Right ventricle myocardium inferior (tissue), 1 donor: ENCODE measurements at regions not wholly inside any gene's neighbourhood (a gene's known extent, or its start where the extent isn't known, plus 50 kb on each side); places are given as distances from the start of the nearest gene placed in this dataset.

Experiments
- ATAC-seq: fragments of 200-7000 bp; cut with Tn5 transposase; one replicate; pipeline ENCODE4 v1.9.1; 2020; ENCODE audit warnings: mild to moderate bottlenecking, moderate library complexity
- DNase-seq: peaks from one replicate; pipeline ENCODE4 v3.0.0; 2021; ENCODE audit errors: missing footprints
- intact Hi-C: fragments of 100-400 bp; cut with DNase I; formaldehyde crosslinking; loops from one replicate; pipeline ENCODE4 v1.11.0; 2022
- donor health status: DM: no; HTN: yes; CAD: no; lungs with severe emphysema.

DNA sequence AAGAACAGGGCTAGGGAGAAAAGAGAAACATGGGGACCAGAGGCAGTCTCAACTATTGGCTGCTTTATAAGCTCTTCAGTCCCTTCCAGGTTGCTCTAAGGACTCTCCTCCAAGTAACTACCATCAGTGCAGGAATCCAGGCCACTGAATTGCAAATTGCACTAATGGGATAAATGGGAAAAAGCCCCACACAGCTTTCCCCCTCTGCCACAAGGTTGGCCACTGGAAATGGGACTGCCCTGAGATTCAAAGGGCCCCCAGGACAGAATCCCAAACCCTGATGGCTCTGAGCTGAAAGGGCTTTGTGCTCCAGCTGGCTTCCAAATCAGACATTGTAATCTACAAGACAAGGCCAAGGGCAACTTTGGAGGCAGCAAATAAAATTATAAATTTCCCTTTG lies 633.2 kb downstream of the ACTR3B start:
- intact Hi-C loops = loop anchor here (5.0 kb wide), 1 partner anchor 80 kb away; no protein-coding TSS in a partner anchor
- ATAC-seq (no peak), DNase-seq (no peak)

GRCh38 chr7:153393666-153394065 lies 634.1 kb downstream of the ACTR3B start:
- intact Hi-C loops = loop anchor here (5.0 kb wide), 1 partner anchor 79 kb away; no protein-coding TSS in a partner anchor
- DNase-seq (no peak), ATAC-seq (no peak)

GRCh38 chr7:153396475-153396874 lies 636.9 kb downstream of the ACTR3B start:
- DNase-seq = no peak
- intact Hi-C loops = no loop called here
- no peak for ATAC-seq

DNA sequence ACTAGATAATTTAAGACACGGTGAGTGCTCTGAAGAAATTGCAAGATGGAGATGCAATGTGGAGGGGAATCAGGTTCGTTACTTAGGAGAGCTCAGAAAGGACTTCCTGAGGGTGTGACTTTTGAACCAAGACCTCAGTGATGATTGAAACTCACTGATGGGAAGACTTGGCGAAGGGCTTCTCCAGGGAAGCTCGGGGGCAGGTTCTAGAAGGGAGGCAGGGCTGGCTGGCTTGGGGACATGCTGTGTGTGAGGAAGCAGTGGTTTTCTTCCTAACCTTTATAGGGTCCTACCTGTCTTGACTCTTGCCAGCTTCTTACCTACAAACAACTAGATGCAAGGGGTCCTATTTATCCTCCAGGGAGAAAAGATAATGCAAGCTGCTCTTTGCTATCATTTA lies 637.9 kb downstream of the ACTR3B start:
- intact Hi-C loops = no loop called here
- DNase-seq = no peak
- ATAC-seq = no peak

DNA sequence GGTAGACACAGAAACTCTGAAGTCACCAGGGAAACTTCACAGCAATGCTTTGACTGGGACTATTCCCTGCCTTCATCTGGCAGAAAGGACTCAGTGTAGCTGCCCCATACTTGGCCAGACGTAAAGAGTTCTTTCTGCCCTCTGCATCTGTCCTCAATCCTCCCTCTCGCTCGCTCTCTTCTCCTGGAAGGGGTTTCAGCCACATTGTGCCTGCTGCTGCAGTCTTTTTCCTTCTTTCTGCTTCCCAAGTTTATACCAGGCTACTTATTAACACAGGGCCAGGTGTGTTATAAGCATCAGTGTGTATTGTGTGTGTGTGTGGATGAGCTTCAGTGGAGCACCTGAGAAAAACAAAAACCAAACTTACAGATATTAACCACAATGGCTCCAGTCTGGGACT lies 638.4 kb downstream of the ACTR3B start:
- intact Hi-C loops = no loop called here
- DNase-seq (no peak), ATAC-seq (no peak)

GRCh38 chr7:153398370-153398769 lies 638.8 kb downstream of the ACTR3B start:
- DNase-seq (no peak), ATAC-seq (no peak)
- intact Hi-C loops = no loop called here

GRCh38 chr7:153398789-153399553 lies 639.4 kb downstream of the ACTR3B start:
- intact Hi-C loops = no loop called here
- DNase-seq (no peak), ATAC-seq (no peak)

- intact Hi-C loops = no loop called here
- no peak for ATAC-seq
Observed at GRCh38 chr7:153399554-153399940, 640.0 kb downstream of the ACTR3B start.

GRCh38 chr7:153400735-153401593 lies 641.4 kb downstream of the ACTR3B start:
- intact Hi-C loops = no loop called here
- ATAC-seq = no peak

More at GRCh38 chr7:153399554-153399940, 640.0 kb downstream of the ACTR3B start:
- no peak for DNase-seq

GRCh38 chr7:153401795-153402720 lies 642.5 kb downstream of the ACTR3B start:
- intact Hi-C loops = no loop called here
- ATAC-seq (no peak), DNase-seq (no peak)

More at GRCh38 chr7:153400735-153401593, 641.4 kb downstream of the ACTR3B start:
- DNase-seq = no peak

DNA sequence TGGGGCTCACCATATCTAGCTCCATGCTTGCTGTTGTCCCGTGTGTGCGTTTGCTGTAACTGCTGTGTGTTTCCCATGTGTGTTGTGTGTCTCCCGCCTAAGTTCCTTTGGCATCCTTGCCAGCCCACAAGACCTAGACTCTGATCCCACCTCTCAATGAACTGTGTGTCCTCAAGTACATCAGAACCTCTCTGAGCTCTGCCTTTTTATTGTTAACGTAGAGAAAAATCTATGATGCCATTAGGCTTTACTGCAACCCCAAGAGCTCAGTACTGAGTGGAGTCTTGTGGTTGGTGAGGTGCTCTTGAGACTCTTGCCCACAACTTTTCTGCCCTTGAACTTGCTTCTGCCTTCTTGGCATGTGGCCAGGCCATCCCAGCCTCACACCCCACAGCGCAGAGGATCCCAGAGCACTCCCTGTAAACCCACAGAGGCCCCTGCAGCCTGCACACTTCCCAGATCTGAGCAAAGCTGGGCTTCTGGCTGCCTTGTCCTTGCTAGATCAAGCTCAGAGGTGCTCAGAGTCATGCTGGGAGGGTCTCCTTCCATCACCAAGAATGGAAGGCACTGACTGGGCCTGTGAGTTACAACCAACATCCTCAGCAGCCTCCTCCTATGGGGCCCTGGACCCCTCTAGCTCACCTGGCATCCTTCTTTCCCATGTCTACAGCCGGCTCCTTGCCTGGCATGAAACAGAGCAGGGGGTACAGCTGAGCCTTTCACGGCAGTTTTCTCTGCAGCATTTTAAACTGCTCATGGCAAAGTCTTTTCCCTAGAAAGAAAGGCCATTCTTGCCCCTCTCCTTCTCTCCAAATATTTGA lies 643.4 kb downstream of the ACTR3B start:
- intact Hi-C loops = no loop called here
- ATAC-seq (no peak), DNase-seq (no peak)

- ATAC-seq (no peak), DNase-seq (no peak)
- intact Hi-C loops = no loop called here
Observed at GRCh38 chr7:153404124-153404523, 644.6 kb downstream of the ACTR3B start.

DNA sequence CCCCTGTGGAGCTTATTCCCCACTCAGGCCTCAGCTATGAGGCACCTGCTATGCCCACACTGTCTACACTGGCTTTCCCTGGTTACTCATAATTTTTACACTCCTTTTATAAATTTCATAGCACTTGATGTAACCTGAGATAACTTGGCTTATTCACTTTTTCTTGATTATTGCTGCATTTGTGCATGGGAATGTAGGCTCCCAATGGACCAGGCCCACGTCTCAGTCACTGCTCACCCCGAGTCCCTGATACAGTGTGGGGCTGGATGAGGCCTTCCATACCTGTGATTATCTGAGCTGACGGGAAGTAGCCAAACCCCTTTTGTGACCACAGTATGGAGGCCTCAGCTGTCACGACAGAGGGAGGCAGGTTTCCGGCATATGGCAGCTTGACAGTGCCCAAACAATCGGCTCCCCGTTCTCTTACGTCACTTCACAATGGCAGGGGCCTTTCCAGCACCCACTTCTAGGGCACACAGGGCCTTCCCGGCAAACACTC lies 645.3 kb downstream of the ACTR3B start:
- DNase-seq (no peak), ATAC-seq (no peak)
- intact Hi-C loops = no loop called here

GRCh38 chr7:153405704-153406485 lies 646.3 kb upstream of the DPP6 start:
- ATAC-seq = no peak
- intact Hi-C loops = no loop called here

DNA sequence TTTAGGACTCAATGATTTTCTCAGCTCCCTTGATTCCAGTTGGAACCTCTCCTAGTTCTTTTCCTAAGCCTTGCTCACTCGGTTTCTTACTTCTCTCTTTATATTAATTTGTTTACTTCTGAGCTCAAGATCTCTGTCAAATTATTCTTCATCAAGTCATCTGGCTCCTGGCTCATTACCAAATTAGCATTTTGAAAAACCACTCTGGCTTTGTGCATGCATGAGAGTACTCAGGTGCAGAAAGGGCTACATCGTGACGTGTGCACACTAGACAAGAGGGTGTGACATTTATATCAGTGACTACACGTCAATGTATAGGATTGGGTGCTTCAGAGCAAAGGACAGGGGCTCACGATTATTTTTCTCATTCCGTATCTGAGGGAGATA lies 645.7 kb upstream of the DPP6 start:
- ATAC-seq (no peak), DNase-seq (no peak)
- intact Hi-C loops = no loop called here

More at GRCh38 chr7:153405704-153406485, 646.3 kb upstream of the DPP6 start:
- no peak for DNase-seq

DNA sequence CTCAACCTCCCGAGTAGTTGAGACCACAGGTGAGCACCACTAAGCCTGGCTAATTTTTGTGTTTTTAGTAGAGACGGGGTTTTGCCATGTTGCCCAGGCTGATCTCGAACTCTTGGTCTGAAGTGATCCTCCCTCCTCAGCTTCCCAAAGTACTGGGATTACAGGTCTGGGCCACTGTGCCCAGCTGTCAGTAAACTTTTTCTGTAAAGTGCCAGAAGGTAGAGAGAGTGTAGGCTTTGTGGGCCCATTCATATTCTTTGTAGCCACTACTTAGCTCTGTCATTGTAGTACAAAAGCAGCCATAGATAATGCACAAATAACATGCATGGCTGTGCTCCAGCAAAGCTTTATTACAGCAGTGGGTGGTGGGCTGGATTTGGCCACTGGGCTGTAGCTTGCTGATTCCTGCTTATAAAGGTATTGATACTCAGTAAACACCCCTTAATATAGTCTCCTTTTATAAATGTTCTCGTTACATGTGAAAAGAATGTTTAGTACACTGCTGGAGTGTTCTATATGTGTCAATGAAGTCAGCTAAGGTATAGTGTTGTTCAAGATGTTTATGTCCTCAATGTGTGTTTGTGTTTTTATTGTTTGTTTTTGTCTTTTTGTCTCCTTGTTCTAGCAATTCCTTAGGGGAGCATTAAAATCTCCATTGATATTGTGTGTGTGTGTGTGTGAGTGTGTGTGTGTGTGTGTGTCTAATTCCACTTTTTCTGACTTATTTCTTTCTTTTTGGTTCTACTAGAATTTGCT lies 644.7 kb upstream of the DPP6 start:
- DNase-seq (no peak), ATAC-seq (no peak)
- intact Hi-C loops = no loop called here
